Calu3 (cell line): ENCODE measurements at regions not wholly inside any gene's neighbourhood (a gene's known extent, or its start where the extent isn't known, plus 50 kb on each side); places are given as distances from the start of the nearest gene placed in this dataset.

Experiments
- BruUV-seq: library from RNA; stranded (reverse); fragments of 400-500 nt; replicated peaks from 2 replicates; lab custom pipeline; 2021; lab: Mats Ljungman, UMichigan
- CTCF ChIA-PET: fragments of 300-600 bp; sonication (Branson Sonifier 250); formaldehyde crosslinking; loops from one replicate; lab custom pipeline; 2022; ENCODE audit warnings: antibody characterized with exemption; lab: Charles Lee
- DNase-seq: peaks from one replicate; pipeline ENCODE4 v3.0.0; 2022
- H3K27ac Mint-ChIP-seq: one replicate; pipeline ENCODE4 v1.8.0; 2022; ENCODE audit warnings: mixed read lengths; ENCODE audit not compliant: unreplicated experiment
- H3K27me3 Mint-ChIP-seq: one replicate; pipeline ENCODE4 v1.8.0; 2022; ENCODE audit warnings: mixed read lengths; ENCODE audit not compliant: unreplicated experiment
- H3K36me3 Mint-ChIP-seq: one replicate; pipeline ENCODE4 v1.8.0; 2022; ENCODE audit warnings: mild to moderate bottlenecking, moderate library complexity, mixed read lengths; ENCODE audit not compliant: insufficient read depth, unreplicated experiment
- H3K4me1 Mint-ChIP-seq: one replicate; pipeline ENCODE4 v1.8.0; 2022; ENCODE audit warnings: mild to moderate bottlenecking, low read depth, mixed read lengths; ENCODE audit not compliant: unreplicated experiment
- H3K4me3 Mint-ChIP-seq: one replicate; pipeline ENCODE4 v1.8.0; 2022; ENCODE audit warnings: mild to moderate bottlenecking, low read depth, moderate library complexity, mixed read lengths; ENCODE audit not compliant: unreplicated experiment
- H3K9me3 Mint-ChIP-seq: one replicate; pipeline ENCODE4 v1.8.0; 2022; ENCODE audit warnings: low read depth, mixed read lengths; ENCODE audit not compliant: unreplicated experiment
- intact Hi-C: fragments of 100-400 bp; cut with micrococcal nuclease; formaldehyde crosslinking; loops from one replicate; pipeline ENCODE4 v1.10.0; 2022; ENCODE audit not compliant: unreplicated experiment
- TF ChIP-seq, protein P1 (sequence below): fragments of 200-600 bp; IDR thresholded peaks from one replicate; pipeline ENCODE4 v1.8.0; 2022; ENCODE audit warnings: antibody characterized with exemption; ENCODE audit not compliant: unreplicated experiment

- Mint-ChIP-seq H3K9me3 (no peaks in the 10 kb centered on the region), H3K4me1 (no peaks in the 10 kb centered on the region), H3K27ac (no peak overlapping the region), H3K27me3 (no peaks in the 10 kb centered on the region), H3K36me3 (no peaks in the 10 kb centered on the region), H3K4me3 (no peak overlapping the region)
- no peak for DNase-seq
- CTCF ChIA-PET: no interaction called here
- intact Hi-C loops: no loop called here
- TF ChIP-seq, protein P1, sequence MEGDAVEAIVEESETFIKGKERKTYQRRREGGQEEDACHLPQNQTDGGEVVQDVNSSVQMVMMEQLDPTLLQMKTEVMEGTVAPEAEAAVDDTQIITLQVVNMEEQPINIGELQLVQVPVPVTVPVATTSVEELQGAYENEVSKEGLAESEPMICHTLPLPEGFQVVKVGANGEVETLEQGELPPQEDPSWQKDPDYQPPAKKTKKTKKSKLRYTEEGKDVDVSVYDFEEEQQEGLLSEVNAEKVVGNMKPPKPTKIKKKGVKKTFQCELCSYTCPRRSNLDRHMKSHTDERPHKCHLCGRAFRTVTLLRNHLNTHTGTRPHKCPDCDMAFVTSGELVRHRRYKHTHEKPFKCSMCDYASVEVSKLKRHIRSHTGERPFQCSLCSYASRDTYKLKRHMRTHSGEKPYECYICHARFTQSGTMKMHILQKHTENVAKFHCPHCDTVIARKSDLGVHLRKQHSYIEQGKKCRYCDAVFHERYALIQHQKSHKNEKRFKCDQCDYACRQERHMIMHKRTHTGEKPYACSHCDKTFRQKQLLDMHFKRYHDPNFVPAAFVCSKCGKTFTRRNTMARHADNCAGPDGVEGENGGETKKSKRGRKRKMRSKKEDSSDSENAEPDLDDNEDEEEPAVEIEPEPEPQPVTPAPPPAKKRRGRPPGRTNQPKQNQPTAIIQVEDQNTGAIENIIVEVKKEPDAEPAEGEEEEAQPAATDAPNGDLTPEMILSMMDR: no peak
- BruUV-seq: no TSS peak
Observed at GRCh38 chr7:115582956-115583355, 447.6 kb downstream of the TFEC start.

GRCh38 chr7:115578576-115578975 is 452.0 kb downstream of the TFEC start:
- H3K27me3 Mint-ChIP-seq: no peaks in the 10 kb centered on the region
- BruUV-seq: no TSS peak
- intact Hi-C loops: no loop called here
- no peaks in the 10 kb centered on the region for H3K36me3 Mint-ChIP-seq
- DNase-seq: no peak
- H3K4me1 Mint-ChIP-seq: no peaks in the 10 kb centered on the region
- CTCF ChIA-PET: no interaction called here
- H3K27ac Mint-ChIP-seq: no peak overlapping the region
- TF ChIP-seq, protein P1: no peak
- H3K4me3 Mint-ChIP-seq: no peak overlapping the region
- H3K9me3 Mint-ChIP-seq: no peaks in the 10 kb centered on the region

GRCh38 chr7:115574681-115575291 is 455.8 kb downstream of the TFEC start:
- Mint-ChIP-seq H3K27ac (no peak overlapping the region), H3K4me3 (no peak overlapping the region), H3K4me1 (no peaks in the 10 kb centered on the region), H3K27me3 (no peaks in the 10 kb centered on the region), H3K9me3 (no peaks in the 10 kb centered on the region), H3K36me3 (no peaks in the 10 kb centered on the region)
- intact Hi-C loops: no loop called here
- CTCF ChIA-PET: interaction anchor here (0.6 kb wide), 1 partner anchor 336 kb away, joined by 5 read pairs; no protein-coding TSS in a partner anchor
- DNase-seq: no peak
- TF ChIP-seq, protein P1: no peak
- BruUV-seq: no TSS peak

- no TSS peak for BruUV-seq
- Mint-ChIP-seq H3K4me3 (no peak overlapping the region), H3K27me3 (no peaks in the 10 kb centered on the region), H3K27ac (no peak overlapping the region), H3K4me1 (no peaks in the 10 kb centered on the region), H3K36me3 (no peaks in the 10 kb centered on the region), H3K9me3 (peaks cover 2% of the 10 kb centered on the region)
- CTCF ChIA-PET: no interaction called here
- TF ChIP-seq, protein P1: no peak
- intact Hi-C loops: no loop called here
- DNase-seq: no peak
Observed at GRCh38 chr7:115572111-115572510, 458.5 kb downstream of the TFEC start.
